ENCODE measurements at regions not wholly inside any gene's neighbourhood (a gene's known extent, or its start where the extent isn't known, plus 50 kb on each side); places are given as distances from the start of the nearest gene placed in this dataset.

- no peak overlapping the region for H3K4ac ChIP-seq (replicated peaks; ENCODE audit: insufficient read length, low read depth, low read length)
- no peak overlapping the region for H4K5ac ChIP-seq (ENCODE audit: insufficient read length, low read depth, low read length)
- H2BK5ac ChIP-seq (ENCODE audit: low read depth, low read length) = no peak overlapping the region
- no peak for FAIRE-seq
- H3K9me3 ChIP-seq (ENCODE audit: insufficient read depth in 2 of 2, low read depth in 1 of 2, low read length in 1 of 2) = no peaks in the 10 kb centered on the region
- no peak overlapping the region for H4K8ac ChIP-seq (ENCODE audit: extremely low read depth, insufficient read depth, low read length)
- no peaks in the 10 kb centered on the region for H4K20me1 ChIP-seq (replicated peaks in 1 of 2; ENCODE audit: control insufficient read depth in 1 of 2, insufficient read depth in 2 of 2, low read length in 2 of 2)
- WGBS, 2 experiments (ENCODE audit: extremely low coverage in 1 of 2, insufficient coverage in 1 of 2, insufficient read length in 1 of 2, insufficient replicate concordance in 2 of 2, low coverage in 1 of 2, low lambda C conversion rate in 2 of 2, missing lambda C conversion rate in 1 of 2) = 85% methylated on average over 4 of the region's 4 CpGs; no CpG with 5 or more reads in 1 of the 2 experiments
- no peak overlapping the region for H3K4me3 ChIP-seq (ENCODE audit: extremely low read depth in 1 of 4, insufficient read depth in 2 of 4, low read depth in 3 of 4, low read length in 4 of 4)
- no peak overlapping the region for H3K9ac ChIP-seq (replicated peaks in 1 of 4; ENCODE audit: extremely low read depth in 1 of 4, low read depth in 3 of 4, low read length in 3 of 4)
- H3K23ac ChIP-seq (ENCODE audit: insufficient read length) = no peak overlapping the region
- no peaks in the 10 kb centered on the region for H3K79me2 ChIP-seq (ENCODE audit: control insufficient read depth in 1 of 2, insufficient read depth in 2 of 2, low read length in 2 of 2)
- H2BK120ac ChIP-seq (replicated peaks; ENCODE audit: low read depth, low read length) = no peak overlapping the region
- no peaks in the 10 kb centered on the region for H3K79me1 ChIP-seq (ENCODE audit: low read depth, low read length)
- CTCF ChIA-PET (ENCODE audit: partially characterized antibody) = interaction anchor here (1.4 to 2.8 kb wide), 3 partner anchors 12 to 136 kb away, joined by 3 to 11 read pairs (median 6); no protein-coding TSS in a partner anchor
- POLR2A ChIA-PET (ENCODE audit: partially characterized antibody) = interaction anchor here (0.6 kb wide), 1 partner anchor 206 kb away, joined by 3 read pairs; no protein-coding TSS in a partner anchor
- no peak overlapping the region for H3K27ac ChIP-seq (ENCODE audit: low read depth, low read length)
- H2AFZ ChIP-seq (ENCODE audit: low read length) = no peak overlapping the region
- no peak overlapping the region for H2AK5ac ChIP-seq (ENCODE audit: low read depth, low read length)
- no peak overlapping the region for H4K91ac ChIP-seq (replicated peaks; ENCODE audit: insufficient read length, low read length)
- no peak overlapping the region for H3K14ac ChIP-seq (ENCODE audit: insufficient read length)
- DNase-seq (ENCODE audit: low read depth in 1 of 2, low spot score in 2 of 2) = no peak
- H2BK20ac ChIP-seq (ENCODE audit: low read length) = no peak overlapping the region
- no peak overlapping the region for H2BK12ac ChIP-seq (ENCODE audit: low read depth, low read length)
- H3K27me3 ChIP-seq (replicated peaks in 1 of 4; ENCODE audit: control insufficient read depth in 3 of 4, extremely low read depth in 1 of 4, insufficient read depth in 3 of 4, low read length in 3 of 4) = no peaks in the 10 kb centered on the region
- H2BK15ac ChIP-seq (ENCODE audit: low read length) = no peak overlapping the region
- H3K18ac ChIP-seq (ENCODE audit: extremely low read depth, low read length) = no peak overlapping the region
- H3K4me2 ChIP-seq (ENCODE audit: insufficient read depth in 1 of 2, low read depth in 2 of 2, low read length in 2 of 2) = no peak overlapping the region
- H3K36me3 ChIP-seq (ENCODE audit: control insufficient read depth in 2 of 4, insufficient read depth in 4 of 4, low read length in 3 of 4) = no peaks in the 10 kb centered on the region
- no peaks in the 10 kb centered on the region; the same call in 1 of the 2 replicates for H3K23me2 ChIP-seq (ENCODE audit: low read depth, low read length)
- no peak for TF ChIP-seq CTBP2 (IDR thresholded peaks at IDR 0.05; ENCODE audit: borderline replicate concordance, insufficient read depth, insufficient read length, low read length)
- no peak for TF ChIP-seq PHF8 (conservative IDR thresholded peaks at IDR 0.05; ENCODE audit: low read depth, low read length)
- no peak for TF ChIP-seq ATF3 (IDR thresholded peaks at IDR 0.05; ENCODE audit: insufficient read depth, low read depth, low read length)
- TF ChIP-seq BRCA1 (IDR thresholded peaks at IDR 0.05; ENCODE audit: low read depth, low read length) = no peak
- TF ChIP-seq, protein P1, sequence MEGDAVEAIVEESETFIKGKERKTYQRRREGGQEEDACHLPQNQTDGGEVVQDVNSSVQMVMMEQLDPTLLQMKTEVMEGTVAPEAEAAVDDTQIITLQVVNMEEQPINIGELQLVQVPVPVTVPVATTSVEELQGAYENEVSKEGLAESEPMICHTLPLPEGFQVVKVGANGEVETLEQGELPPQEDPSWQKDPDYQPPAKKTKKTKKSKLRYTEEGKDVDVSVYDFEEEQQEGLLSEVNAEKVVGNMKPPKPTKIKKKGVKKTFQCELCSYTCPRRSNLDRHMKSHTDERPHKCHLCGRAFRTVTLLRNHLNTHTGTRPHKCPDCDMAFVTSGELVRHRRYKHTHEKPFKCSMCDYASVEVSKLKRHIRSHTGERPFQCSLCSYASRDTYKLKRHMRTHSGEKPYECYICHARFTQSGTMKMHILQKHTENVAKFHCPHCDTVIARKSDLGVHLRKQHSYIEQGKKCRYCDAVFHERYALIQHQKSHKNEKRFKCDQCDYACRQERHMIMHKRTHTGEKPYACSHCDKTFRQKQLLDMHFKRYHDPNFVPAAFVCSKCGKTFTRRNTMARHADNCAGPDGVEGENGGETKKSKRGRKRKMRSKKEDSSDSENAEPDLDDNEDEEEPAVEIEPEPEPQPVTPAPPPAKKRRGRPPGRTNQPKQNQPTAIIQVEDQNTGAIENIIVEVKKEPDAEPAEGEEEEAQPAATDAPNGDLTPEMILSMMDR (IDR thresholded peaks at IDR 0.05; ENCODE audit: control extremely low read depth in 1 of 3, insufficient read depth in 1 of 3, low read depth in 1 of 3, low read length in 3 of 3) = no peak
- TF ChIP-seq BACH1 (IDR thresholded peaks at IDR 0.05; ENCODE audit: low read length) = no peak
- TF ChIP-seq KDM5A (IDR thresholded peaks at IDR 0.05; ENCODE audit: low read length) = no peak
- TF ChIP-seq, protein P2, sequence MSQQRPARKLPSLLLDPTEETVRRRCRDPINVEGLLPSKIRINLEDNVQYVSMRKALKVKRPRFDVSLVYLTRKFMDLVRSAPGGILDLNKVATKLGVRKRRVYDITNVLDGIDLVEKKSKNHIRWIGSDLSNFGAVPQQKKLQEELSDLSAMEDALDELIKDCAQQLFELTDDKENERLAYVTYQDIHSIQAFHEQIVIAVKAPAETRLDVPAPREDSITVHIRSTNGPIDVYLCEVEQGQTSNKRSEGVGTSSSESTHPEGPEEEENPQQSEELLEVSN (IDR thresholded peaks at IDR 0.05) = no peak
- no peak for TF ChIP-seq RBBP5 (IDR thresholded peaks at IDR 0.05; ENCODE audit: borderline replicate concordance, low read depth, low read length)
- TF ChIP-seq SUZ12 (IDR thresholded peaks at IDR 0.05; ENCODE audit: low read length) = no peak
- peaks cover 0 to 5% (median under 1%) of the 10 kb centered on the region in 4 experiments; a peak in 1 of 7 replicates for H3K4me1 ChIP-seq (replicated peaks in 1 of 4; ENCODE audit: control insufficient read depth in 3 of 4, insufficient read depth in 4 of 4, low read length in 3 of 4)
- H3K56ac ChIP-seq (replicated peaks; ENCODE audit: insufficient read length, low read depth, low read length) = no peak overlapping the region
Observed at GRCh38 chr9:87189006-87189405, 241.7 kb upstream of the GAS1 start.
